ENCODE measurements at regions not wholly inside any gene's neighbourhood (a gene's known extent, or its start where the extent isn't known, plus 50 kb on each side); places are given as distances from the start of the nearest gene placed in this dataset.

- DNase-seq (ENCODE audit: low read depth), result no peak
- no peak for TF ChIP-seq CTCF (conservative IDR thresholded peaks at IDR 0.05; ENCODE audit: low read depth, low read length)
- H3K4me3 ChIP-seq (ENCODE audit: low read depth, low read length), result no peak overlapping the region
Measured at GRCh38 chr20:60628749-60629148, 623.3 kb upstream of the CDH4 start.

- H3K4me3 ChIP-seq (ENCODE audit: low read depth, low read length), result no peak overlapping the region
- no peak for TF ChIP-seq CTCF (conservative IDR thresholded peaks at IDR 0.05; ENCODE audit: low read depth, low read length)
- DNase-seq (ENCODE audit: low read depth), result no peak
Measured at GRCh38 chr20:60629206-60629605, 622.9 kb upstream of the CDH4 start.

GRCh38 chr20:60630609-60631008, 621.5 kb upstream of the CDH4 start:
- no peak for TF ChIP-seq CTCF (conservative IDR thresholded peaks at IDR 0.05; ENCODE audit: low read depth, low read length)
- no peak for DNase-seq (ENCODE audit: low read depth)
- H3K4me3 ChIP-seq (ENCODE audit: low read depth, low read length), result no peak overlapping the region

GRCh38 chr20:60631585-60632287, 620.3 kb upstream of the CDH4 start:
- no peak overlapping the region for H3K4me3 ChIP-seq (ENCODE audit: low read depth, low read length)
- DNase-seq (ENCODE audit: low read depth), result no peak
- TF ChIP-seq CTCF (conservative IDR thresholded peaks at IDR 0.05; ENCODE audit: low read depth, low read length), result no peak

GRCh38 chr20:60632391-60633262, 619.4 kb upstream of the CDH4 start:
- H3K4me3 ChIP-seq (ENCODE audit: low read depth, low read length), result no peak overlapping the region
- peak; percentile 10 for DNase-seq (ENCODE audit: low read depth)
- no peak for TF ChIP-seq CTCF (conservative IDR thresholded peaks at IDR 0.05; ENCODE audit: low read depth, low read length)

GRCh38 chr20:60634491-60635172, 617.4 kb upstream of the CDH4 start:
- no peak for TF ChIP-seq CTCF (conservative IDR thresholded peaks at IDR 0.05; ENCODE audit: low read depth, low read length)
- H3K4me3 ChIP-seq (ENCODE audit: low read depth, low read length), result no peak overlapping the region
- DNase-seq (ENCODE audit: low read depth), result no peak
